ENCODE measurements at regions not wholly inside any gene's neighbourhood (a gene's known extent, or its start where the extent isn't known, plus 50 kb on each side); places are given as distances from the start of the nearest gene placed in this dataset.

DNA sequence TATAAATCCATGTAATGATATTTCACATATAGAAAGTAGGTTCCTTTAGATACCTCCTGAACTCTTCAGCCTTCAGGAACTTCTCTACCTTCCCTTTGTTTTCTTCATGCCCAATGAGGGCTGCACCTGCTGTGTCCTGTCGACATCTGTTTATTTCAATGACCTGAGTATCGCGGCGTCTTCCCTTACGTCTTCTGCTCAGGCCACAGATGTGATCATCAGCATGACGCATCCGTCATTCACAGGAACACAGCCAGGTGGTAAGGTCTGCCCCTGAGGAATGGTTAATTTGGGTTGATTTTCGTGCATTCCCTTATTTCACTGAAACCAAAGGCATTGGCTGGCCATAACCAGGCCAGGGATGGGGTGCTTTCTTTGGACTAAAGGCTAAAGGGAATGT lies 217.1 kb downstream of the MED10 start:
- DNase-seq = no peak

GRCh38 chr5:6159832-6160430 lies 218.4 kb downstream of the MED10 start:
- DNase-seq = no peak

DNA sequence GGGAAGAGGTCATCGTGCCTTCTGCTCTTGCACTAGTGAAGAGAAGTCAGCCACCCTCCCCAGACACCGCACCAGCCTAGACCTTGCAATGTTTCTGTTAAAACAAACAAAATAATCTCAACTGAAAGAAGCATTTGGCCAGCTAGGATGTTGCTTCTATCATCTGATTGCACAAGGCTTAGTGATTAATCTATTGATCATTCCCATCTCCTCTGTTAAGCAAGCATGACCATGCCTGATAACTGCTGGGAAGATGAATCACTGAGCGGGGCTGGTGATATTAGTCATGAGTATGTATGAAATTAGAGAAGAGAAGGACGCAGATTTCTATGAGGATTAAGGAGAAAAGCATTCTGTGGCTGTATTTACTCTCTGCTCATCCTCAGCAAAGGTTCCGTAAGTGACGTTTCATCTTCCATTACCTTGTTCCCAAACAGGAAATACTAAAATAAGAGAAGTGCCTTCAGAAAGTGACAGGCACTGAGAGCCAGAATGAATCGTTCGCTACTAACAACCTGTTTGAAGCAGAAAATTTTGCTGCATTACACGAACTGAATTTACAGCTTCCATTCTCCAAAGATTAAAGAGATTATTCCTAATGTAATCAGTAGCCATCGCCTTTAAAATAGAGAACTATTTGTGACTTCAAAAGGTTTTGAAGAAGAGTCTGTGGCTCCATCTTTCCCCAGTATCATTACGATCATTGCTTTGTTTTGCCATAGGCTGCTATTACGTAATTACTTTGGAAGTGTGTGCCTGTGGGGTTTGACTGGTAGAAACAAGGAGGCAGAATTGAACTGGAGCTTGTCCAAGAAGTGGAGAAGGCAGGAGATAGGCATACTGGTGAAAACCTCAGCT lies 219.1 kb downstream of the MED10 start:
- DNase-seq = no peak

DNA sequence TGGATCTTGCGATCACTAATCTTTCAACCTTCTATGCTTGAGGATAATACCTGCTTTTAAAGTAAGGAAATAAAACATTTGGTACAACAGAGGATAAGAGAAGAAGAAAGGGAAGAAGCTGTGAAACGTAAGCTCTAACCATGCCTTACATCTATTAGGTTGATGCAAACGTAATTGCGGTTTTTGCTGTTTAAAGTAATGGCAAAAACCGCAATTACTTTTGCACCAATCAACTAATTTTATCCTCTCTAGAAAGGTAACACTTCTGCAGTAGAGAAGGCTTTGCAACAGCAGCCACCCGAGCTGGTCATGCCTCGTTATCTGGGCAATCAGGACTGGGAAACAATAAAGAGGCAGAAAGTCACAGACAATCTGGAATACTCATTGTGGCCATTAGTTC lies 224.1 kb downstream of the MED10 start:
- DNase-seq = no peak

DNA sequence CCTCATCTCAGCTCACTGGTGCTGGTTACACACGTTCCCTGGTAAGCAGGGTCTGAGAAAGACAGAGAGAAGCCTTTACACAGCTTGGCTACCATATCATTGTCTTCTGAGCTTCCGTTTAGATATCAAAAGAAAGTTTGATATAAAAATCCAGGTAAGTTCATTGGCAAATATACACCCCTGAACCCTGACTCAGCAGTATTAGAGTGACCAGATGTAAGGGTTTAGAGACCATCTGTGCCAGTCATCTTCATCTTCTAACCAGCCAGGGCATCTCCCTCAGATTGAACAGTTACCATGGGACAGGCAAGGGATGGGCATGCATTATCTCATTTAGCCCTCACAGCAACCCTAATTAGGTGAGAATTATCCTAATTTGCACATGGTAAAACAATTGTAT lies 232.1 kb downstream of the MED10 start:
- no peak for DNase-seq

GRCh38 chr5:6145616-6146237 lies 232.6 kb downstream of the MED10 start:
- no peak for DNase-seq

GRCh38 chr5:6143523-6143922 lies 234.8 kb downstream of the MED10 start:
- DNase-seq = no peak

DNA sequence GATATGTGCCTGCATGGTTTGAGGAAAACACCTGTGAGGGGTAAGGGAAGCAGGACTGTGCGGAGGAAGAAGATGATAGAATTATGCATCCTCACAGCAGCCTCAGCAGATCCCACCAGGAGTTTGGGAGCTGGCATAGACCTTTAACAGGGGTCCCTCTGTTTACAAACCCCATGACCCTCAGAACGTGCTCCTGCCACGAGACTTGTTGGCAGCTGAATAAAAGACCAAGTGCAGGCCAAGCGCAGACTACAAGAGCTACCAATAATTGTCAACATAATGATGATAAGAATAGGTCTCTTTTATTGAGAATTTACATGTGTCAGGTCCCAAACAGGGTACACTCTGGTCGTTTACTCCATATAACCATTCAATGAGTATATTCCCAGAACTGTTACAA lies 236.0 kb downstream of the MED10 start:
- DNase-seq = no peak

DNA sequence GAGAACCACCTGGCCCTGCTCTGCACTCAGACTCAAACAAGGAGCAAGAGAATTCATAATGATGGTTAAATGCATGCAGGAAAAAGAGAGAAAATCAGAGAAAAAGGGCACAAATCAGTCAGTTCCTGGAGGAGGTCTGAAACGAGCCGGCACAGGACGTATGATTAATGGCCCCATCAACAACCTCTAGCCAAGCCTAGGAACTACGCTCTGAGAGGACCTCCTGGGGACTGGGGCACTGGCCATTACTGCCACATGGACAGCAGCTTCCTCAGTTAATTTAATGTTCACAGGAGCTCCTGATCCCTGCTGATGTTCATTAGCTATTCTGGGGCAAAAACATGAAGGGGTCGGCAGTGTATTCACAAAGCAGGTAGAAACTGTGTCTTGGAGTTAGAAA lies 238.1 kb downstream of the MED10 start:
- no peak for DNase-seq

GRCh38 chr5:6135977-6136376 lies 242.4 kb downstream of the MED10 start:
- no peak for DNase-seq

- DNase-seq = no peak
Observed at GRCh38 chr5:6134281-6134680, 244.1 kb downstream of the MED10 start.

- DNase-seq = no peak
Observed at GRCh38 chr5:6125781-6126180, 252.6 kb downstream of the MED10 start.

- DNase-seq = no peak
Observed at GRCh38 chr5:6118691-6119090, 259.7 kb downstream of the MED10 start.

DNA sequence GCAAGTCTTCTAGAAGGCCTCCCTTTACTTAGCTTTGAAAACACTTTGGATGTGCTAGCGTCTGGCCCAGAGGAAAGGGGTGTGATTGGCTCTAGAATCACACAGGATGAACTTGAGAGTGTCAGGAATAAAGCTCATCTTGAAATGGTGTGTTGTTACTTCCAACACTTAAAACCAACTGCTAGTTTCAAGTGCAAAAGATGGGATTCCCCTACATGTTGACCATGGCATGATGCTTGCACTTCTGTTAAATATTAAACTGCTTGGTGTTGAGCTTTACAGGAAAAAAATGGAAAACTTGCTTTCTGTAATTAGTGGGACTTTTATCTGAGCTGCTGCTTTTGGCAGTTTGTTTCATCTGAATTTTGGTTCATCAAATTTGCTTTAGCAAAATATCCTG lies 261.1 kb downstream of the MED10 start:
- DNase-seq = no peak

DNA sequence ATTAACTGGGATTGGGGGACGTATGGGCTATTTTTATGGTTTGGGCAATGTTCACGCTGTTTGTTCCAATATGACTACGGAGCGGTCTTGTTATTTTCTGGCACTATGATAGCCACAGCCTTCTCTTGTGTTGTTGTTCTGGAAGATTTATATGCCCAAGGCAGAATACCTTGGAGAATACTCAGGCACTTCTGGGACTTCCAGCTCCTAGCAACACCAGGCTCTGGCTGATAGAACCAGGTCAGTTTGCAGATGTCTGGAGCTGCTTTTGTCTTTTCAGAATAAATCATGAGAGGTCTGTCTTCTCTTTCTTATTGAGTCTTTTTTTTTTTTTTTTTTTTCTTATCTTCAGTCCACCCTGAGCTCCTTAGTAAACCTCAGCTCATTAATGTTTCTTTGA lies 262.5 kb downstream of the MED10 start:
- no peak for DNase-seq

- no peak for DNase-seq
Observed at GRCh38 chr5:6112538-6112937, 265.8 kb downstream of the MED10 start.

GRCh38 chr5:6112125-6112524 lies 266.2 kb downstream of the MED10 start:
- DNase-seq = no peak

- DNase-seq = no peak
Observed at GRCh38 chr5:6111131-6111530, 267.2 kb downstream of the MED10 start.

GRCh38 chr5:6110441-6111005 lies 267.8 kb downstream of the MED10 start:
- no peak for DNase-seq

DNA sequence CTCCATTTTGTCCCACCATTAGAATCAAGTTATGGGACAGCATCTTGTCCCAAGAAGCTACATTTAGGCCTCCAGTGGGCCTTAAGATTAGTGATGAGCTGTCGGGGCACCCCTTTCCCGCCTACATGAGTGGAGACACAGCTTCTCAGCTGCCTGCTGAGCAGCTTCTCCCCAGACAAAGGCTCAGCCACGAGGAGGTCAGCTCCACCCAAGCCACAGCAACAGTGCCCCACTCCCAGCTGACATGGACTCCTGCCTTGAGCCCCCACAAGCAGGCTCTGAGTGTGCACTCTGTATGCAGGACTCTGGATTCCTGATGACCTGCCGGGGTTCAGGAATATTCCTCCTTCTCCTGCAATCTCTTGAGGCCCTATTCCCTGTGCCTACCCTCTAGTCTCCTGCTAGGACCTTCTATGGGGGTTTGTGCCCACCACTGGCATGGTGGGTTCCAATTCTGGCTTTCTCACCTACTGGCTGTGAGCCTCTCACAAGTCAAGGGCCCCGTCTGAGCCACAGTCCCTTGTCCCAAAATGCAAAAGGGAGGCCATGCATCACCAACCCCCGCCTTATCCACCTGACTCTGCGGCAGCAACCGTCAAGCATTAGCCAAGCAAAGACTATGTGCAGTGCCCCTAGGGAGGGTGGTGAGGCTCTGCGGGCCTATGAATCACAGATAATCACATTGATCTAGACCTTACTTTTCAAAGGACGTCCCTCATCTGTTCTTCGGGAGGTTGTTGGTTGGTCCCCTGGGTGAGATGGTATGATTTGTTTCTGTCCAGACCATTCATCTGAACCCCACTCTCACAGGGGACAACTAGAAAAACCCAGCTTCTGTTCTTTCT lies 269.1 kb downstream of the MED10 start:
- no peak for DNase-seq

DNA sequence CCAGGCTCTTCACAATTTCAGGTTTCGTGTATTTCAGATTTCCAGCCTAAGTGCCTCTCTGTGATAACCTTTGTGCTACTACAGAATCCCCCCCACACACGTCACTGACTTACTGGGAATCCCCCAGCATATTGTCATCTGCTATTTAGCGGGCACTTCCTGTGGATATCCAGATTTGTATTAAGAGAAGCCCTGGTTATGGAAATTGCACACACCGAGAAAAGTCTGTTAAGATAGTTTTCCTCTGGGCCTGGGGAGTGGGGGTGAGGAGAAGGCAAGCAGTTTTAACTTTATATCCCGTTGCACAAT lies 269.9 kb downstream of the MED10 start:
- DNase-seq = no peak

GRCh38 chr5:6107675-6108539 lies 270.4 kb downstream of the MED10 start:
- no peak for DNase-seq
